Esophagus squamous epithelium (tissue), 4 donors: ENCODE measurements at regions not wholly inside any gene's neighbourhood (a gene's known extent, or its start where the extent isn't known, plus 50 kb on each side); places are given as distances from the start of the nearest gene placed in this dataset.
A peak's percentile ranks its signal among the peaks of the same experiment; 100 is the strongest.

Source experiments
- POLR2A ChIP-seq, 4 donors: fragments of 450-650 bp; IDR thresholded peaks; one replicate each; pipeline ENCODE4 v1.6.1; 2017; ENCODE audit warnings: antibody characterized with exemption in 4 of 4, mild to moderate bottlenecking in 4 of 4, moderate library complexity in 3 of 4
- TF ChIP-seq, protein P1 (sequence below), 6 experiments: fragments of 450-650 bp in 4 of 6; fragments of 200-600 bp in 2 of 6; sonication (generic) in 2 of 6; IDR thresholded peaks; one replicate each; pipeline ENCODE4 v1.5.1; 2016 to 2019; ENCODE audit warnings: antibody characterized with exemption in 6 of 6, mild to moderate bottlenecking in 4 of 6, moderate library complexity in 4 of 6

DNA sequence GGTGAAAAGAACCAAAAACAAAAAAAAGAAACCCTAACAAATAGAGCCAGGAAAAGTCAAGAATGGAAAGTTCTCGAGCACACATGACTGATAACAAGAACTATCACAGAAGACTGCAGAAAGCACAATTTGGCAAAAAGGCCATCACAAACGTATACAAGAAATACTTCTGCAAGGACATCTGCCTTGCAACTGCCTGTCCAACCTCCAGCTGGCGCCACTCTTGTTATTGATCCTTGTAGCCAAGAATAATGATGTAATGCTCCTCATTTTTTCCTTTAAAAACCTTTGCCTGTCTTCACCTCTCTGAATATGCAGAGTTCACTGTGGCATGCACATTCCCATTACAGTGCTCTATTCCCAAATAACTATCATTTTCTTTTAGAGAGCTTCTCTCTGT is 87.9 kb upstream of the BMP5 start:
- TF ChIP-seq, protein P1, sequence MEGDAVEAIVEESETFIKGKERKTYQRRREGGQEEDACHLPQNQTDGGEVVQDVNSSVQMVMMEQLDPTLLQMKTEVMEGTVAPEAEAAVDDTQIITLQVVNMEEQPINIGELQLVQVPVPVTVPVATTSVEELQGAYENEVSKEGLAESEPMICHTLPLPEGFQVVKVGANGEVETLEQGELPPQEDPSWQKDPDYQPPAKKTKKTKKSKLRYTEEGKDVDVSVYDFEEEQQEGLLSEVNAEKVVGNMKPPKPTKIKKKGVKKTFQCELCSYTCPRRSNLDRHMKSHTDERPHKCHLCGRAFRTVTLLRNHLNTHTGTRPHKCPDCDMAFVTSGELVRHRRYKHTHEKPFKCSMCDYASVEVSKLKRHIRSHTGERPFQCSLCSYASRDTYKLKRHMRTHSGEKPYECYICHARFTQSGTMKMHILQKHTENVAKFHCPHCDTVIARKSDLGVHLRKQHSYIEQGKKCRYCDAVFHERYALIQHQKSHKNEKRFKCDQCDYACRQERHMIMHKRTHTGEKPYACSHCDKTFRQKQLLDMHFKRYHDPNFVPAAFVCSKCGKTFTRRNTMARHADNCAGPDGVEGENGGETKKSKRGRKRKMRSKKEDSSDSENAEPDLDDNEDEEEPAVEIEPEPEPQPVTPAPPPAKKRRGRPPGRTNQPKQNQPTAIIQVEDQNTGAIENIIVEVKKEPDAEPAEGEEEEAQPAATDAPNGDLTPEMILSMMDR (IDR thresholded peaks at IDR 0.05) = peak in 1 of 6 experiments; percentile 6
- TF ChIP-seq POLR2A (IDR thresholded peaks at IDR 0.05) = no peak
